ENCODE measurements at regions not wholly inside any gene's neighbourhood (a gene's known extent, or its start where the extent isn't known, plus 50 kb on each side); places are given as distances from the start of the nearest gene placed in this dataset.

- TF ChIP-seq REST (IDR thresholded peaks at IDR 0.05; ENCODE audit: insufficient read depth in 1 of 2, low read depth in 2 of 2, low read length in 2 of 2) (no peak), FOXP2 (optimal IDR thresholded peaks at IDR 0.05; ENCODE audit: borderline replicate concordance, extremely low read depth, extremely low read length, insufficient read depth) (no peak), SIN3A (IDR thresholded peaks at IDR 0.05; ENCODE audit: borderline replicate concordance, insufficient read depth, low read length) (no peak), TAF1 (IDR thresholded peaks at IDR 0.05; ENCODE audit: borderline replicate concordance, insufficient read depth, low read length) (no peak), POLR2AphosphoS5 (IDR thresholded peaks at IDR 0.05; ENCODE audit: low read depth, low read length) (no peak)
These were observed 99.0 kb upstream of the PLXNA2 start for GRCh38 chr1:208343226-208343625.

- TF ChIP-seq TAF1 (IDR thresholded peaks at IDR 0.05; ENCODE audit: borderline replicate concordance, insufficient read depth, low read length) (no peak), SIN3A (IDR thresholded peaks at IDR 0.05; ENCODE audit: borderline replicate concordance, insufficient read depth, low read length) (no peak), REST (IDR thresholded peaks at IDR 0.05; ENCODE audit: insufficient read depth in 1 of 2, low read depth in 2 of 2, low read length in 2 of 2) (no peak), POLR2AphosphoS5 (IDR thresholded peaks at IDR 0.05; ENCODE audit: low read depth, low read length) (no peak), FOXP2 (optimal IDR thresholded peaks at IDR 0.05; ENCODE audit: borderline replicate concordance, extremely low read depth, extremely low read length, insufficient read depth) (no peak)
These were observed 100.1 kb upstream of the PLXNA2 start for GRCh38 chr1:208344202-208344857.

- TF ChIP-seq SIN3A (IDR thresholded peaks at IDR 0.05; ENCODE audit: borderline replicate concordance, insufficient read depth, low read length): no peak
- no peak for TF ChIP-seq FOXP2 (optimal IDR thresholded peaks at IDR 0.05; ENCODE audit: borderline replicate concordance, extremely low read depth, extremely low read length, insufficient read depth)
- no peak for TF ChIP-seq POLR2AphosphoS5 (IDR thresholded peaks at IDR 0.05; ENCODE audit: low read depth, low read length)
- TF ChIP-seq REST (IDR thresholded peaks at IDR 0.05; ENCODE audit: insufficient read depth in 1 of 2, low read depth in 2 of 2, low read length in 2 of 2): no peak
- TF ChIP-seq TAF1 (IDR thresholded peaks at IDR 0.05; ENCODE audit: borderline replicate concordance, insufficient read depth, low read length): no peak
These were observed 103.0 kb upstream of the PLXNA2 start for GRCh38 chr1:208347191-208347590.

GRCh38 chr1:208349694-208350330 is 105.6 kb upstream of the PLXNA2 start:
- TF ChIP-seq POLR2AphosphoS5 (IDR thresholded peaks at IDR 0.05; ENCODE audit: low read depth, low read length) (no peak), TAF1 (IDR thresholded peaks at IDR 0.05; ENCODE audit: borderline replicate concordance, insufficient read depth, low read length) (no peak), REST (IDR thresholded peaks at IDR 0.05; ENCODE audit: insufficient read depth in 1 of 2, low read depth in 2 of 2, low read length in 2 of 2) (no peak), SIN3A (IDR thresholded peaks at IDR 0.05; ENCODE audit: borderline replicate concordance, insufficient read depth, low read length) (no peak), FOXP2 (optimal IDR thresholded peaks at IDR 0.05; ENCODE audit: borderline replicate concordance, extremely low read depth, extremely low read length, insufficient read depth) (no peak)

Data from PFSK-1 (cell line).